GM12874 (cell line): ENCODE measurements at regions not wholly inside any gene's neighbourhood (a gene's known extent, or its start where the extent isn't known, plus 50 kb on each side); places are given as distances from the start of the nearest gene placed in this dataset.

Experiments used
- CTCF ChIP-seq: IDR thresholded peaks from 2 replicates; pipeline ENCODE4 v1.5.1; 2011; ENCODE audit warnings: low read depth, mild to moderate bottlenecking, control low read depth, low read length, moderate library complexity; ENCODE audit not compliant: insufficient read depth

- TF ChIP-seq CTCF: no peak
Observed at GRCh38 chr18:22627506-22627905, 209.8 kb upstream of the CTAGE1 start.

GRCh38 chr18:22628795-22629510, 211.2 kb upstream of the CTAGE1 start:
- TF ChIP-seq CTCF: no peak

GRCh38 chr18:22630980-22631379, 213.3 kb upstream of the CTAGE1 start:
- no peak for TF ChIP-seq CTCF

- no peak for TF ChIP-seq CTCF
Observed at GRCh38 chr18:22632191-22632590, 214.5 kb upstream of the CTAGE1 start.

GRCh38 chr18:22634464-22634863, 216.7 kb upstream of the CTAGE1 start:
- no peak for TF ChIP-seq CTCF

GRCh38 chr18:22637787-22638186, 220.1 kb upstream of the CTAGE1 start:
- no peak for TF ChIP-seq CTCF

GRCh38 chr18:22639026-22639463, 221.3 kb upstream of the CTAGE1 start:
- TF ChIP-seq CTCF: no peak
